ENCODE measurements at regions not wholly inside any gene's neighbourhood (a gene's known extent, or its start where the extent isn't known, plus 50 kb on each side); places are given as distances from the start of the nearest gene placed in this dataset.

DNA sequence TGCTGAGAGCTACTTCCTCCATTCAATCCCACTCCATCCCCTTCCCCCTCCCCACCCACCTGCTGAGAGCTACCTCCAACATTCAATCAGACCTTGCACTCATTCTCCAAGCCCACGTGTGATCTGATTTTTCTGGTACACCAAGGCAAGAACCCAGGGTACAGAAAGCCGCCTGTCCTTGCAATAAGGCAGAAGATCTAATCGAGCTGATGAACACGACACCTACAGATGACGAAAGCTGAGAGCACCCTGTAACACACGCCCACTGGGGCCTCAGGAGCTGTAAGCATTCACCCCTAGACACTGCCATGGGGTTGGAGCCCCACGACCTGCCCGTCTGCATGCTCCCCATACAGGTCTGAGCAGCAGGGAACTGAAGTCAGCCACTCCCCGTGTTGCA lies 58.3 kb downstream of the TRIML1 start:
- DNase-seq (ENCODE audit: low read depth) = no peak

DNA sequence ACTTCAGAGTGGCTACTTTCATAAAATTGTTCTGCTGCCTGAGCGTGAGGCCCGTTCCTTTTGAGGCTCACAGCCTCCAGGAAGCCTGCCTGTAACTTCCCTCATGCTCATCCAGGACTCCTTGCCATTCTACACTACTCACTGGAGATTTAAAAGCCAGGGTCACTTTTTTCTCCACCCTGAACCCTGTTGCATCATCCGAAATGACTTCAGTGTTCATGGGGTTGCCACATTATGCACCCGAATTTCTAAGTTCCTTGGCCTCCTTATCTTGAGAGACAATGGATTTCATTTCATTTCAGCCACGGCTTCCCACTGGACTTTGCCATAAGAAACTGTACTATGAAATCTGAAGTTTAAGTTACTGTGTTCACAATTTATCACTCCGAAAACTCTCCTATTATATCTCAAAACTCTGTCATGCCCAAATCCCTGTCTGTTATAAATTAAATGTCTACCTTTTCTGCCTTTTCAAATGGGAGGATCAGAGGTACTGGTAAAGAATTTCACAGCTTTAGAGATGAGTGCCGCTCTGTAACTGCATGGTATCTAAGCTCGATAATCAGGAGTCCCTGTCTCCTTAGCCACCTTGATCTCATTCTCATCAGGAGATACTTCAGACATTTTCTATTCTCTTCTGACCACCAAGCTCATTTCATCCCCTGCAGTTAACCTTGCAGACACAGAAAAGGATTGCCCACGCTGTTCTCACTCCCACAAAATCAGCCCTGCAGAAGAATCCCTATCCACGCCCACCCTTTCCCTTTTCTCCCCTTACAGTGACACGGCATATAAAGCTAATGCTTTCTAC lies 59.9 kb downstream of the TRIML1 start:
- no peak for DNase-seq (ENCODE audit: low read depth)

- DNase-seq (ENCODE audit: low read depth) = peak; percentile 75
These were observed 62.6 kb downstream of the TRIML1 start for GRCh38 chr4:188201851-188202250.

- no peak for DNase-seq (ENCODE audit: low read depth)
These were observed 67.5 kb downstream of the TRIML1 start for GRCh38 chr4:188206783-188207182.

- DNase-seq (ENCODE audit: low read depth) = peak; percentile 52
These were observed 75.6 kb downstream of the TRIML1 start for GRCh38 chr4:188214861-188215260.

GRCh38 chr4:188218392-188218791 lies 79.2 kb downstream of the TRIML1 start:
- DNase-seq (ENCODE audit: low read depth) = no peak

- DNase-seq (ENCODE audit: low read depth) = no peak
These were observed 80.8 kb downstream of the TRIML1 start for GRCh38 chr4:188220006-188220405.

- no peak for DNase-seq (ENCODE audit: low read depth)
These were observed 81.8 kb downstream of the TRIML1 start for GRCh38 chr4:188221090-188221489.

DNA sequence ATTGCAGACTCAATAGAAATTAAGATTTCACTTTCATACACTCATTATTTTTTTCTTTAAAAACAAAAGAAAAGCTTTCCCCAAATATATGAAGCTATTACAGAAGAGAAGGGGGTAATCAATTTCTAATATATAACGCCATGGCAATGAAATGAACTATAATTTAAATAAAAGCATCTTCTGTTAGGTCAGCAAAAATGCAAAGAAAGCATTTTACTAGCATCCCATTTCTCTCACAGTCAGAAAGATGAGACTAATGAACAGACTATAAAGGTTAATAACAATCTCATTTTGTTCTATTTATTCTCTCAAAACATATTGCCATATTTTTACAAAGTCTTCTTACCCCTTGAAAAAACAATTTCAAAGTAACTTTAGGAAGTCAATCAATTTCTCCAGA lies 89.0 kb downstream of the TRIML1 start:
- no peak for DNase-seq (ENCODE audit: low read depth)

DNA sequence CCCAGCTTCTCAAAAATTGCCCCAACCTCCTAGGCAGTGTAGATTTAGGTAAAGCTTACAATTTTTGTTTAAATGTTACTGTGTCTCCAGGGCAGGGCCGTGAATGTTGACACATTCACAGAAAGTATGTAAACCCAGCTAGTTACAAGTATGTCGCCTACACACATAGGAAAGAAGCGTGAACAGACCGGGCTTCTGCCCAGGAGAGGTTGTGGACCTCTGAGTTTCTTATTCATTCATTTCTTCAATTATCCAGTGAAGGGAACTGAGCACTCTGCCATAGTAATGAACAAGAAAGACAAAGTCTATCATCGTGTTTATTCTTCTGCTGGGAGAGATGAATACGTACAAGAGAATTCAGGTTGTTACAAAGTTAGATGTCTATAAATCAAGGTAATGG lies 93.2 kb downstream of the TRIML1 start:
- no peak for DNase-seq (ENCODE audit: low read depth)

DNA sequence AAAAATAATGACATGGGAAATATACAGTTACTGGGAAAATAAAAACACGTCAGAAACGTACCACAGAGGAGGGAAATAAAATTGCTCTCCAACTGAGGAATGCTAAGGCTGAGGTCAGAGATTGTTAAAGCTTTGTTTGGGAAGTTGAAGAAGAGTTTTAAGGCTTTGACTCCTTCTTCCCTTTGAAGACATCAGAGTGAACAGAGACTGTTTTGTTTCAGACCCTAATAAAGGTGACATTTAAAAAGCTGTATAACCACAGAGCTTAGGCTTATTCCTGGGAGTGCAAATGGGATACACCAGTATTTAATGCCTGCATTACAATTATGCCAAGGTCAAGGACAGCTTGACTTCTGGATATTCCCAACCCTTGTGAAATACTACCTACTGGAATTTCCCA lies 102.8 kb downstream of the TRIML1 start:
- no peak for DNase-seq (ENCODE audit: low read depth)

- no peak for DNase-seq (ENCODE audit: low read depth)
These were observed 106.4 kb downstream of the TRIML1 start for GRCh38 chr4:188245651-188246050.

- DNase-seq (ENCODE audit: low read depth) = peak; percentile 36
These were observed 107.2 kb downstream of the TRIML1 start for GRCh38 chr4:188246488-188246887.

DNA sequence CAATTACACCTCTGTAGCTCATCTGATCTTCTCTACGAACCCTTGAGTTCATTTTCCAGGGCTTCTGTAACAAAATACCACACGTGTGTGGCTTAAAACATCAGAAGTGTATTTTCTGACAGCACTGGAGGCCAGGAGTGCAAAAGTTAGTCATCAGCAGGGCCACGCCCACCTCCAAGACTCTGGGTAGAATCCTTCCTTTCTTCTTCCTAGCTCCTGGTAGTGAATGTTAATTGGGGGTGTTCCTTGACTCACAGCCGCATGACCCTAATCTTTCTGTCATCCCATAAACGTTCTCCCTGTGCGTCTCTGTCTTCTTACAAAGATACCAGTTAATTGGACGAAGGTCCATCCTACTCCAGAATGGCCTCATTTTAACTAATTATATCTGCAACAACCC lies 115.0 kb downstream of the TRIML1 start:
- DNase-seq (ENCODE audit: low read depth) = peak; percentile 56

DNA sequence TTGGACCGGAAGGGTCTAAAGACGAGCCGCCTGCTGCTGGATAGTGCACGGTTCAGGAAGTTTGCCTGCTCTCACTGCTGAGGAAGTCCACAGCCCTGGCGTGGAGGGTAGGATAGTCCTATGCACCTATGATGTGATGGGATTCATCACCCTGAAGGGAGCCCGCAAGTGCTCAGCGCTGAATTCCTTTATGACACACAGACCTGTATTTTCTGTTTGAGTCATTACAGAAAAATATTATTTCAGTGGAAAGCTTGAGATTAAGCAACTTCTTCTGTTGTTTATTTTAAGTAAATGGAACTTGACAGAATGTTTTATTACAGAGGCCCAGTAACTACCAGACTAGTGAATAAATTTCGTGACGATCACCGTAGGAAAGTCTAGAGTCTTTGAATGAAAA lies 123.2 kb downstream of the TRIML1 start:
- DNase-seq (ENCODE audit: low read depth) = peak; percentile 79

- no peak for DNase-seq (ENCODE audit: low read depth)
These were observed 124.1 kb downstream of the TRIML1 start for GRCh38 chr4:188263321-188263720.

DNA sequence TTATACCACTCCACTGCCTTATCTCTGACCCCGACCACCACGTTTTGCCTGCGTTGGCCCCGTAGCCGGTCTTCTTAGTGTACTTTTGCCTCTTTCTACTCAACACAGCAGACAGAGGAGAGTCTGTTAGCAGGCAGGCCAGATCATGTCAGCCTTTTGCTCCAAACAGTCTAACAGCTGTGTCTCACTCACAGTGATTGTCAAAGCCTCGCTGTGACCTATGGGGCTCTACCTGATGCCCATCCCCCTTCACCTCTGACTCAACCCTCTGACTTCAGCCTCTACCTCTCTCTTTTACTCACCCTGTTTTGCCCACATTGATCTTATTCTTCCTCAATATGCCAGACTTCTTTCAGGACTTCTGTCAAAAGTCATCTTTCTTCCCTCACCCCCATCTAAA lies 127.1 kb downstream of the TRIML1 start:
- DNase-seq (ENCODE audit: low read depth) = no peak

DNA sequence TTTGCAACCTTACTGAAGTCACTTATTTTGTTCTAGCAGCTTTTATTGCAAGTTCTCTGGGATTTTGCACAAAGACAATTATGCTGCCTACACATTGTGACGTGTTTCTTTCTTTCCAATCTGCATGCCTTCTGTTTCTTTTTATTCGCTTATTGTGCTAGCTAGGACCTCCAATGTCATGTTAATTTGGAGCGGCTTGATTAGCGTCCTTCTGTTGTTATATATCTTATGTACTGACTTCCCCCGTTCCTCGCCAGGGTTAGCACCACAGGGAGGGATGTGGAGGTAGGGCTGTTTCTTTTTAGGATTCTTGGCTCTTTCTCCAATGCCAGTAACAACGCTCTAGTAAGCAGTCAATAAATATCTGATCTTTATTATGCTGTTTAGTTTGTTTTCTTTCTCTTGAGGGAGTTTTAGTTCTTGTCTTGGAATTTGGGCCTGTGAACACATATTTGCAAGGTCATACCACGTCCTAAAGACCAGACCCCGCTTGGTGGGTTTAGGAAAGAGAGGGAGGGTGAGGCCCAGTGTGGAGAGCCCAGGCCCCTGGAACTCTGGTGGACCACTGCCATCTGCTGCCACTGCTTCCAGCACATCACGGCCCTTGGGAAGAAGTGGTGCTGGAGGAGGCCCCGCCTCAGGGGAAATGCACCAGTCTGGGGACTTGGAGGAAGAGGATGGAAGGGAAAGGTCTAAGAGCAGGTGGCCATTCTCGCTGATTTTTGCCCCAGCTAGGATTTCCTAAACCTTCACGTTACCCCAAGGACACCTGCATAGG lies 129.1 kb downstream of the TRIML1 start:
- DNase-seq (ENCODE audit: low read depth) = no peak

DNA sequence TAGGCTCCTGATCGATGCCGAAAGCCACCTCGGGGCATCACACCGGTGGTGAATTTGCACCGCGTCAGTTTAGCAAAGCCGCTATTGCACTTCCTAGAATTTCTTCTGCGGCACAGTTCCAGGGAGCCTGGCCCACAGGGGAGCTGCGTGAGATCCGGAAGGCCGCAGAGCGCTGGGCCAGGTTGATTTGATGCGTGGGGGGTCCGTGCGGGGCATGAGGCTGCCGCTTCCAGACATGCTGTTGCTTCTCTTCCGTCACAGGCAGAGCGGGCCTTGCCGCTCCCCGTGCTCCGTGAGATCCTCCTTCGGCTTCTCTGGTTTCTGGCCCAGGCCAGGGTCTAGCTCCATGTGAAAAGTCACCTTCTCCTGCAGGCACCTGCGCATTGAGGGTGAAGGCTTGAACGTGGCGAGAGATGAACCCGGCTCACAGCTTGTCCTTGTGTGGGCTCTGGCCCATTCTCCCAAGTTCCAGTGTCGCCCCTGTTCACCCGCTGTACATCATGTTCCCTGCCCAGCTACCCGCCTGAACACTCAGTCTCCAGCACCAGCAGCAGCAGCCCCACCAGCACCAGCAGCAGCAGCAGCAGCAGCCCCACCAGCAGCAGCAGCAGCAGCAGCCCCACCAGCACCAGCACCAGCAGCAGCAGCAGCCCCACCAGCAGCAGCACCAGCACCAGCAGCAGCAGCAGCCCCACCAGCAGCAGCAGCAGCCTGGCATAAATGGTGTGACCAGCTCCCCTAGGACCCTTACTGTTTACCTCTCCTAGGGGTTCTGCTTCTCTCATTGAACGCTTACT lies 131.2 kb downstream of the TRIML1 start:
- DNase-seq (ENCODE audit: low read depth) = no peak

DNA sequence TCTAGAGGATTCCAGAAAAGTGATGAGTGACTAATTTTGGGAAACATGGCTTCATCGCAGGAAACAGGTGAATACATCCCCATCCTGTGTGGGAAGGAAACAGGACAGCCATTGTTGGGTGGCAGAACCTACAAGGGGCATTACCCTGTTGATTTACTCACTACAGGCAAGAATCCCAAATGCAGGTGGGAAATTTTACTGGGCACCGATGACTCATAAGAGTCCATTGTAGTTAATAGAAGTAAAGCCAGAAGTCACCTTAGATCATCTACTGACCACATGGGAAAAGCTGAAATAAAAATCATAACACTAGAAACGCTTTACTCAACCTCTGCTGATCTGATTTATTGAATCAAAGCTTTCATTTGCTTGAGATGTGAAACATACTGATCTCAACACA lies 136.4 kb downstream of the TRIML1 start:
- peak; percentile 62 for DNase-seq (ENCODE audit: low read depth)

DNA sequence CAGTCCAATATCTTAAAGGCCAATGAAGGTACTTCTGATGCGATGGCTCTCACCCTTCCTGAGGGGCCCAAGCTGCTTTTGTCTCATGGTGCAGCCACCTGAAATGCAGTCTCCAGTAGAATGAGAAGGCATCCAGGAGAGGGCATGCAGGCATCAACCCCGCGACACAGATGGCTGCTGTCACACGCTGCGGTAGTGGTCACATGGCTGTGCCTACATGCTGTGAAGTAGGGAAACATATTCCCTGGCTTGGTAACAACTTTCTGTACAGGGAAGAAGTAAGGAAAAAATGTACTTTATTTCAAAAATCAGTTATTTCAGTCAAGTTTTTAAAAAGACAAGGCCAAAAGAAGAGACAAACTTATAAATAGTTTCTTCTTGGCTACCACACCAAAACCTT lies 139.9 kb downstream of the TRIML1 start:
- no peak for DNase-seq (ENCODE audit: low read depth)

DNA sequence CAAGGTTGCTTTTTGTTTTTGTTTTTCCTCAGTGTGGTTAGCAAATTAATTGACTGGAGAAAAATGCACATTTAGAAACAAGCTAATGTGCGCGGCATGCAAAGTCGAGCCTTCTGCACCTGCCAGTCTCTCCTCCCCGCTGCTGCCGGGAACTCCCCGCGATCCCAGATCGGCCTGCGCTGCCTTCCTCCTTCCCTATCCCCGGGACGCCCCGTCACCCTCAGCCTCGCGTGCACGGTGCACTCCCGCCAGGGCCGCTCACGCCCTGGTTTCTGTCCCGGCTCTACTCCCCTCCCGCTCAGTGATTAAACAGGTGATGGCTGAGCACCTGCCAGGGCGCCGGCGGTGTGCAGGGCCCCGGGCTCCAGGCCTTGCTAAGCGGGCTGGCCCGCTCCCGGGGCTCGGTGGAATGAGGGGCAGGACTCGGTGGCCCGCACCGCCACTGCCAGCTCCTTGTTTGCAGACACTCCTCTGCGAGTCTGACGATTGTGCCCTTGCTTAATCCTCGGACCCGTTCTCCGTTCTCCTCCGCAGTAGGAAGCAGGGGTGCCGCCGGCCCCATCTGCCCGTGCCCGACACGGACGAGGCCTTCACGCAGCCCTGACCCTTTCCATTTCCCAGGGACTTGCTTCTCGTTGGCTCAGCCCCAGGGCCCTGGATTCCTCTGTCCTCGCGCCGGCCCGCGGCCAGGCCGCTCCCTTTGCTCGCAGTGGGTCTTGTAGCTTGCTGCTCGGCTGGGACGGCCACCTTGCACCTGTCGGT lies 143.4 kb downstream of the TRIML1 start:
- DNase-seq (ENCODE audit: low read depth) = no peak

All from M059J (cell line).